Amniotic epithelial cell (primary cell): ENCODE measurements at regions not wholly inside any gene's neighbourhood (a gene's known extent, or its start where the extent isn't known, plus 50 kb on each side); places are given as distances from the start of the nearest gene placed in this dataset.
"Not testable (repeated sequence)": the region's sequence is repeated elsewhere in the genome, so short reads cannot be mapped to it uniquely, and the experiment has no call there.

Experiments used
- DNase-seq: peaks from one replicate; pipeline ENCODE4 v3.0.0-alpha.2; 2010; ENCODE audit warnings: low read depth

- no peak for DNase-seq
Measured at GRCh38 chr10:105644559-105644958, 1003.5 kb downstream of the SORCS3 start.

DNA sequence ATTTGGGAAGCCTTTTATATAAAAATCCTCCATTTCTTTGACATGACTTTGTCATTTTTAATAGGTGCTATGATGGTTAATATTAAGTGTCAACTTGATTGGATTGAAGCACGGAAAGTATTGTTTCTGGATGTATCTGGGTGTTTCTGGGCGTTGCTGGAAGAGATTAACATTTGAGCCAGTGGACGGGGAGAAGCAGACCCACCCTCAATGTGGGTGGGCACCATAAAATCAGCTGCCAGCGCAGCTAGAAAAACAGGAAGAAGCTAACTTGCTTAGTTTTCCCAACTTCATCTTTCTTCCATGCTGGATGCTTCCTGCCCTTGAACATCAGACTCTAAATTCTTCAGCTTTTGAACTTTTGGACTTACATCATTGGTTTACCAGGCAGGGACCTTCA is 1003.0 kb downstream of the SORCS3 start:
- DNase-seq: no peak

- DNase-seq: no peak
Measured at GRCh38 chr10:105643660-105644059, 1002.6 kb downstream of the SORCS3 start.

GRCh38 chr10:105634281-105634680 is 993.2 kb downstream of the SORCS3 start:
- no peak for DNase-seq

DNA sequence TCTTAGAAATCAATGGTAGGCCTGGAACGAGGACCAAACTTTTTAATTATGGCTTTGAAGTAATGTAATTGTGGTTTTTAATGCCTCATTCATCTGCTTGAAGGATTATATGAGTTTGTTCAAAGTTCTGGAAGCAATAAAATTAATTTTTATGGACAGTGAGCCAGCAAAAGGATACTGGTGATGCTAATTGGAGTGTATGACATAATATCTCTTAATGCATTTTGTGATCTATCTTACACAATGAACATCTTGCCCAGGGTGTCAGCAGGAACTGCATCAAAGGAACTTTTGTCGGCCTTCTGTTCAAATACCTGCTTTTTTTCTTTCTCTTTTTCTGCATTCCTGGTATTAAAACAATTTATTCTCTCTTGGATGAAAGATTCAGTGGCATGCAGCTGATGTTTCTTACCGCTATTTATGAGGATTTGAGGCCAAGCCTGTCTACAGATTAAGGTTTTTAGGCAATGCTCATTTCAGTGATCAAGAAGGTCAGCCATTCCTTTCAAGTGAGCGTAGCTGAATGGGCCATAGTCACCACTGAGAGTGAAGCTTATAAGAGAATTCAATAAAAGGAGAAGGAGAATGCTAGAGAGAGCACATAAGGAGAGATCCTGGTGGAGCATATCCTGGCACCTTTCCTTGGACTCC is 974.8 kb downstream of the SORCS3 start:
- DNase-seq: no peak

GRCh38 chr10:105611244-105611798 is 970.2 kb downstream of the SORCS3 start:
- DNase-seq: no peak

DNA sequence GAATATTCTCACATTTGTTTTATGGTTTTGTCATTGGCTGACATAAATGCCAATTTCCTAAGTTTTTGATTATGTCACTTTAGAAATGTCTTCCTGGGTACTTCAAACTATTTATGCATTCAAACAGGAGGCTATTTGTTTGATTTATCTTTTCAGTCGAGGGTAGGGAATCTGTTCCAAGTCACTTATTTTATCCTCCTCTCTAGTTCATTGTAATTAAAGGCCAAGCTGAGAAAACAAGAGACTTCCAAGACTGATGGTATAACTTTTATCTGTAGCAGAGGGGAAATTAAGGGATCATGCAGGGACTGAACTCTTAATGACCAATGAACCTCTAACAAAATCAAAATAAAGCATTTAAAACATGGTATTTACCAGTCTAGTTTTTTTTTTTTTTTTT is 968.4 kb downstream of the SORCS3 start:
- no peak for DNase-seq

DNA sequence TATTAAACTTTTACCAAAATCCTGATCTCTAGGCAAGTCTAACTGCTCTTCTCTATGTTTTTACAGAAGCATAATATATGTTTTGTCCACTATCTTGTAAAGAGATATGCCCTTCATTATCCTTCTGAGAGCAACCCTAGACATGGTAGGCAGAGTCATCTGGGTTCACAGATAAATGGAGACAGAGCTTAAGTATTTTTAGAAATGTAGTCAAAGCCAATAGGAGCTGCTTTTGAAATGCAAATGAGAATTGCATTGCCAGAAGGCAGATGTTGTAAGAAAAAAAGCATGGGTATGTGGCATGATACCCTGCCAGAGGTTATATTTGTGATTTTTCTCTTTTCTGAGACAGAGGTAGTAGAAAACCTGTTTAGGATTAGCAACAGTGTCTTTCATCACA is 964.8 kb downstream of the SORCS3 start:
- no peak for DNase-seq

GRCh38 chr10:105605104-105605503 is 964.0 kb downstream of the SORCS3 start:
- DNase-seq: no peak

DNA sequence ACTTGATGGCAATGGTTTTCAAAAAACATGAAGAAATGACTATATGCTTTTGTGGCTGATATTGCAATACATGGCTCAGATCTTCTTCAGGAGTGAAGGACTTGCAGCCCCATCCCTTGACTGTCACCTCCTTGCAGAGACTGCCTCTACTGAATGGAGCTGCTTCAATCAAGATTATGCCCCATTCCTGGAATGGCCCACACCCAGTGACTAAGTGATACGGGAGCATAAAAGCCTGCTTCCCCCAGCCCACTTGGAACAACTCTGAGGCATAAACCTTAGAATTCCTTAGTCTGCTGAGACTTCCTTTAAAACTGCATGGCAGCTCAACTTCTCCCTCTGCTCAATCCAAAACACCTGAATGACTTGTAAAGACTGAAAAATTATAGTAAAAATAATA is 957.1 kb downstream of the SORCS3 start:
- no peak for DNase-seq

GRCh38 chr10:105597312-105597711 is 956.2 kb downstream of the SORCS3 start:
- DNase-seq: no peak

DNA sequence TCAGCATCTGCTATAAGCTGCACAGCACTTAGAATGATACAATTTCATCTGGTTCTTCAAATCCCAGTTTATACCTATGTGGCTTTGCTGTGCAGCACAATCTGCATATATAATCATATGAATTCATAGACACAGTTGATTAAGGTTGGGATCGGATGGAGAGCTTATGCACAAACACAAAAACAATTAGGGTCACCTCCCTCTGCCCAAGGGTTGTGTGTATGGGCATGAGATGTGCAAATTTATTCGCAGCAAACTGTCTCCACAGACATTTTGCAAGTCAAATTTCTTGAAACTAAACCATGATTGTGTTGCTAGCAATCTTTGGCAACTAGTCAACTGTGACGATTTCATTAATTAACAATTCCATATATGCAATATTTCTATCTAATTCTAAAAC is 955.7 kb downstream of the SORCS3 start:
- no peak for DNase-seq

DNA sequence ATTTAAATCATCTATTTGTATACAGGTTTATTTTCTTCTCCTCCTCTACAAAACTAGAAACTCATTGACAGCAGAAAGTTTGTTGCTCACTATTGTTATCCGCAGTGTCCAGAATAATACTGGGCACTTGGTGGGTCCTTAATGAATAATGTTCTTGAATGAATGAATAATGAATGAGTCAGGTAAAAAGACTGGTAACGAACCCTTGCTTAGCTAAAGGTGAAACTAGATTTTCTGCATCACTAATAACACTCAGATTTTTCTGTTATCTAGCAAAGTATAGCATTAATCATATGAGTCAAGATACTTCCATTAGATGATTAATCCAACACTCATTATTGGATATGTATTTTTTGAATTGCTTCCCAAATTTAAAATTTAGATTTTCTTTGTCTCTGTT is 953.2 kb downstream of the SORCS3 start:
- DNase-seq: no peak

DNA sequence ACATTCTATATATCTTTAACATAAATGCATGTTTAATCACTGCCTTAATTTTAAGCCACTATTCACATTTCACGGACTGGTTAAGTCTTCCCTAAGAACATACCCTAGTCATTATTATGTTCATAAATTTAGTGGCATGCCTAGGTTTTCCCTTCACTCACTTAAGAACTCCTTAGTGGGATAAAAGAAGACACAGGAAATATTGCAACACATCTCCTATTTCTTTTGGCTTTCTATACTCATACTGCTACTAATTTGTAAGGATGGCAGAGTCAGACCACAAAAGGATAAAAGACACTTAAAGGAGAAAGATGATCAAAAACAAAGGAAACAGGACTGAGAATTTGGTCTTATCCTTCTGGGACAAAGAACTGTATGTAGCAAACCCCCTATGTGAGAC is 951.4 kb downstream of the SORCS3 start:
- peak; percentile 24 for DNase-seq

GRCh38 chr10:105586451-105587098 is 945.5 kb downstream of the SORCS3 start:
- DNase-seq: peak; percentile 21

DNA sequence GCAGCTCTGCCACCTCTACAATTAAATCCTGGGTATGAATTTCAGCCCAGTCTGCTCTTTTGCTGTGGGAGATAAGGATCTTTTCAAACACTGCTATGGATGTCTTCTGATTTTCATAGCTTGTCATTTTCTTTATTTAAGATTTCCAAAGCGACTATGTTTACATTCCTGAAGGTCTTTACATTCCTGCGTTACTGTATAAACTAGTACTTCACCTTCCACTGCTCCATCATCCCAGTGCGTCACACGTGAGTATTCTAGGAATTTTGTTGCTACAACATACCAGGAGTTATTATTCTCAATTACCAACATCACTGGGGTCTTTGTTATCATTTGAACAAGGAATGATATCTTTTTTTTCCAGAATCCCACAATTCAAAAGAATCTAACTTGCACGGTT is 944.7 kb downstream of the SORCS3 start:
- peak; percentile 81 for DNase-seq

GRCh38 chr10:105585171-105585570 is 944.1 kb downstream of the SORCS3 start:
- no peak for DNase-seq

DNA sequence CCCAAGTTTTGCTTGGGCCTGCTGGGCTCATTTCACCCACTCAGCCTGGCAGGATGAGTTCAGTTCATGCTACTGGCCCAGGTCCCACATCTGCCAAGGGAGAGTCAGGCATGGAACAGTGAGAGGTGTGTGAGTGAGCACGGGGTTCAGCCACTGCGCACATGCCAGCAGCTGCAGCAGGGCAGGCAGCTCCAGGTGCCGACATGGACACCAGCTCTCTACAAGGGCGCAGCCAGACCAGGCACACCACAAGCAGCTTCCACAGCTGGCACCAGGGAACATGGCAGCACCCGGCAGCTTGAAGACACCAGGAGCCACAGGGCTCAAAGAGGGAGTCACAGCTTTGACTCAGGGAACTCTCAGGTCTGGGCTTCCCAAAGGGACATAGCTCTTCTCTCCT is 938.0 kb downstream of the SORCS3 start:
- DNase-seq: no peak

DNA sequence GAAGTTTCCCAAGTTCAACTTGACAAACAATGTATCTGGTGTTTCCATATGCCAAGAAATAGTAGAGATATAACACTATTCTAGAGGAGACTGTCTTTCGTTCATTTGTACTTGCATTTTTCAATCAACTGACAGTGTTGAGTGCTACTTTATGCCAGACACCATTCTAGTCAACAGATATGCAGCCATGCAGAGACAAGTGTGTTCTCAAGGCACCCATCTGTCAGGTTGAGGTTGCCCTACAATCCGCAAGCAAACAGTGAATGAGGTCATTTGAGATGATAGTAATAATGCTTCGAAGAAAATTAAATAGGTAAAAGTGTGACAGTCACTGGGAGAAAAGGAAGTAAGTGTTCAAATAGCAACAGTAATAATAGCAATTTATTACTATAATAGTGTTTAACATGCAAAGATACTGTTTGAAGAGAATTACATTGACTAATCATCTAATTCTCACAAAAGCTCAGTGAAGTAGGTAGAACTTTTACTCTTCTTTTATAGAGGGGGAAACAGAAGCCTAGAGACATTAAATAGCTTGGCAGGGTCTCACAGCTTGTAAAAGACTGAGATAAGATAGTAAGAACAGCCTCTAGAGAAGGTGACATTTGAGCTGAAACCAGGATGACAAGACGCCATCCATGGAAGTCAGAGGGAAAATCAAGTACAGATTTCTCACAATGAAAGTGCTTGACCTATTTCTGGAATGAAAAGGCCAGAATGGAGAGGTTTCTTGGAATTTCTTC is 936.9 kb downstream of the SORCS3 start:
- no peak for DNase-seq

GRCh38 chr10:105559333-105560097 is 918.4 kb downstream of the SORCS3 start:
- DNase-seq: no peak

DNA sequence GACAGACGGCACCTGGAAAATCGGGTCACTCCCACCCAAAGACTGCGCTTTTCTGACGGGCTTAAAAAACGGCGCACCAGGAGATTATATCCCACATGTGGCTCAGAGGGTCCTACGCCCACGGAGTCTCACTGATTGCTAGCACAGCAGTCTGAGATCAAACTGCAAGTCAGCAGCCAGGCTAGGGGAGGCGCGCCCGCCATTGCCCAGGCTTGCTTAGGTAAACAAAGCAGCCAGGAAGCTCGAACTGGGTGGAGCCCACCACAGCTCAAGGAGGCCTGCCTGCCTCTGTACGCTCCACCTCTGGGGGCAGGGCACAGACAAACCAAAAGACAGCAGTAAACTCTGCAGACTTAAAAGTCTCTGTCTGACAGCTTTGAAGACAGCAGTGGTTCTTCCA is 909.4 kb downstream of the SORCS3 start:
- not testable (repeated sequence) for DNase-seq

DNA sequence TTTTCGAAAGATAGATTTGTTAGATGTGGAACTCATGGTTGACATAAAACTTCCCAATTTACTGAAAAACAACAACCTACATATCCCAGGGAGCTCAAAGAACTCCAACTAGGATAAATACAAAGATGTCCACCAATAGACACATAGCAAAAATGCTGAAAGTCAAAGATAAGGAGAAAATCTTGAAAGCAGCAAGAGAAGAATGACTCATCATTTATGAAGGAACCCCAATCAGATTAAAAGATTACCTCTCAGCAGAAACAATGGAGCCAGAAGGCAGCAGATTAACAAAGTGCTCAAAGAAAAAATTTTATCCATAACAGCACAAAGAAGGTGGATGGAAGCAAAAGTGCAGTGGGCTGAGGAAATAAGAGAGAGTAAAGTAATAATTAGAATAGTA is 908.6 kb downstream of the SORCS3 start:
- no peak for DNase-seq
